NCI-H2107 (cell line): ENCODE measurements at regions not wholly inside any gene's neighbourhood (a gene's known extent, or its start where the extent isn't known, plus 50 kb on each side); places are given as distances from the start of the nearest gene placed in this dataset.
A peak's percentile ranks its signal among the peaks of the same experiment; 100 is the strongest.

Experiments
- DNase-seq: peaks from one replicate; lab custom pipeline; 2025; lab: John Stamatoyannopoulos, UW

- no peak for DNase-seq
Observed at GRCh38 chr4:171759274-171759673, 53.9 kb upstream of the GALNTL6 start.

GRCh38 chr4:171751538-171751937 is 61.7 kb upstream of the GALNTL6 start:
- DNase-seq = no peak

DNA sequence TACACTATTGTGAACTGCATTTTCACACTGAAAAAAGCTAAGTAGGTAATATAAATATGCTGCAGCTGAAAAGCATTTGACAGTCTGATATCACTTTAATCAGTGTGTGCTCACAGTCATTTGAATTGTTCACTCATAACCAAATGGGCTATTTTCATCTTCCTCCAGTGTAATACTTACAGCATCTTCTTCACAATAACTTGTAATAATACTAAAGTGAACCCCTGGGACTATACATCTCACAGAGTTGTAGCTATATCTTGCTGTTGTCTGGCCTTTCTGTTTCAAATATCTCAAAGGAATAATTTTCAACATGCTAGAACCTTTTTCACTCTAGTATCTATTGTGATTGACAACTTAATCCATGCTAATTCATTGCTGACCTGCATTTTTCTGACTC is 66.8 kb upstream of the GALNTL6 start:
- DNase-seq = no peak

DNA sequence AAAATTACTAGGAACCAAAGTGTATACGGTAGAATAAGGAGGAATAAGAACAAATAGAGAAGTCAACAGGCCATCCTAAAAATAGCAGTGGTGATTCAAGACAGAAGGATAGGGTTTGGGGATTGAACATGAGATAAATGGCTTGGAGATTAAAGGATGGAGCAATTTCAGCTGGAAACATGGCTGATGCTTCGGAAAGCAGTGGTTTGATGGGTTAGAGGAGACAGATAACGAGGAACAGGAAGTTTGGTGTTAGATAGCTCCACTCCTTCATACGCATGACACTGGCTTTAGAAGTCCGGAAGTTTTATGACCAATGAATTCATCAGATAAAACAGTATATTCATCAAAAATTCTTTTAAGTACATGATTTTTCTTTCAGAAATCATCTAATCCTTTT is 70.8 kb upstream of the GALNTL6 start:
- DNase-seq = no peak

DNA sequence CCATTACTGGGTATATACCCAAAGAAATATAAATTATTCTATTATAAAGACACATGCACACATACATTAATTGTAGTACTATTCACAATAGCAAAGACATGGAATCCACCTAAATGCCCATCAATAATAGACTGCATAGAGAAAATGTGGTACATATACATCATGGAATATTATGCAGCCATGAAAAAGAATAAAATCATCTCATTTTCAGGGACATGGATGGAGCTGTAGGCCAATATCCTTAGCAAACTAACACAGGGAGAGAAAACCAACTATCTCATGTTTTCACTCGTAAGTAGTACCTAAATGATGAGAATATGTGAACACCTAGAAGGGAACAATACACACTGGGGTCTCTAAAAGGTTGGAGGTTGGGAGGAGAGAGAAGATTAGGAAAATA is 86.0 kb upstream of the GALNTL6 start:
- no peak for DNase-seq

DNA sequence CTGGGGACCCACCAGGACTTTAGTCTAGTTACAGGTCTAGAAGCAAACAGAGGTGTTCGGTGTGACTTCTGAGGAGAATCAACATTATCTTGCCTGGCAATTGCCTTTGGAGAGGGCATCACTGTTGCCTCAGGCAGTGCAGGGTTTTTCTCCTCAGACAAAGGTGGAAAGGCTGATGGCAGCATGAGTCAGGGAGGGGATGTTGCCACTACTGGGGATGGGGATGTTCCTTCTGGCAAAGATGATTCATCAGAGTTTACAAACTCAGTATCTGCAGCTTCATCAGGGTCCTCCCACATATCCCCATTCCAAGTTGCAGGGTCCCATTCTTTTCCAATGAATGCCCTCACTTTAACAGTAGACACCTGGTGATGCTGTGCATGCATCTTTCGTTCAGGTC is 91.3 kb upstream of the GALNTL6 start:
- no peak for DNase-seq

- no peak for DNase-seq
Observed at GRCh38 chr4:171719691-171720090, 93.5 kb upstream of the GALNTL6 start.

- no peak for DNase-seq
Observed at GRCh38 chr4:171718665-171719064, 94.5 kb upstream of the GALNTL6 start.

- DNase-seq = peak; percentile 0
Observed at GRCh38 chr4:171718069-171718468, 95.1 kb upstream of the GALNTL6 start.

DNA sequence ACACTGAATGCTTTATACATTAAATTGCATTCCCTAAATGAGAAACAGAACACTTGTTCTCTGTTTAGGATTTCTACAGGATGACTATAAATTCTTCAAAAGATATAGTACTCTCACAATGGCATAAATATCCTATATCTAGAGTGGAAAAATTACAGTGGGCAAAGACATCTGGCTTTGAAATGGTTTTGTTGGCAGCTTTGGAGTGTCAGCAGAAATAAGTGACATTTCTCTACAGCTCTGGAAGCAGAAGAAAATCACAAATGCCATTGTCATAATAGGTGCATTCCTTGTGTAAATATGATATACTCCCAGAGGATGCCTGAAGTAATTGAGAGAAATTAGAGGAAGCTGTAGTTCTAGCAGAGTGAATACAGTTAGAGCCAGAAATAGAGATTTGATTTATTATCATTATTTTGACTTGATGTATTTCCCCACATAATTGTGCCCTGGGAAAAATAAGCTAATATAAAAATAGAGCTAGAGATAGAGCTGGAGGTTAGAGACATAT is 95.9 kb upstream of the GALNTL6 start:
- DNase-seq = no peak

DNA sequence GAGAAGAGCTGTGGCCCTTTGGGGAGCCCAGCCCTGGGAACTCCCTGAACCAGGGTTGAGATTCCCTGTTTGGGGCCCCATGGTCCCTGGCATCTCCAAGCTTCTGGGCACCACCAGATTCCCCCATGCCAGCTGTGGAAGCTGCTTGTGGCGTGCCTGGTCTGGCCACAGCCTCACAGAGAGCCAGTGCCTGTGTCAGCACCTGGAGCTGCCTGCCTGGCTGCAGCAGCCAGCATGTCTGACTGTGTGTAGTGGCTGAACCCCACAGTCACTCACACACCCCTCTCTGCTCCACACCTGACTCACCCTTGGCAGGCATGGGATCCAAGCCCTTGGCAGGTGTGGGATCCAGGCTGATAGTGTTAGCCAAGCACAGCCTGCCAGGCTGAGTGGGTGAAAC is 97.2 kb upstream of the GALNTL6 start:
- no peak for DNase-seq

DNA sequence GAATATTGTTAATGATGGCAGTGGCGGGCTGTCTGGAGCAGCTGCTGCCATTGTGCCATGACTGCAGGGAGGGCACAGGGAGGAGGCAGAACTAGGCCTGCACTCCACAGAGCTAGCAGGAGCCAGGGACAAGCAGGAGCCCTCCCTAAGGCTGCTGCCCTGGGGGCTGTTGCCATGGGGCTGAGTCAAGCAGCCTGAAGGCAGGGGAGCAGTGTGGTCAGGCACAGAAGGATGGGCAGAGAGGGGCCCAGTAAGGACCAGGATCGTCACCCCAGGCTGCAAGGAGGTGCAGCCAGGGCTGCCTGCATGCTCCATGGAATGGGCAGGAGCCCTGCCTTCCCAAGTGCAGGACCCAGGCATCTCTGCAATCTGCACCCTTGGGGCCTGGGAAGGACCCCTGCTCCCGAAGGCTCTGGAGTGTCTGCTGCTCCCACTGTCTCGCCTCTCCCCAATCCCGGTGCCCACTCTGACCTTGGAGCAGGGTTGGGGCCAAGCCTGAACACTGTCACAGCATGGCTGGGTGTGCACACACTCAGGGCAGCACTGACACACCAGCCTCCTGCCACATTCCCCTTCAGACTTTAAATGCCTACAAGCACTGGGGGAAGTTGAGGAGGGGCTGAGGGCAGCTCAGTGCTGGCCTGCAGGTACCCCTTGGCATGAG is 98.3 kb upstream of the GALNTL6 start:
- DNase-seq = no peak

DNA sequence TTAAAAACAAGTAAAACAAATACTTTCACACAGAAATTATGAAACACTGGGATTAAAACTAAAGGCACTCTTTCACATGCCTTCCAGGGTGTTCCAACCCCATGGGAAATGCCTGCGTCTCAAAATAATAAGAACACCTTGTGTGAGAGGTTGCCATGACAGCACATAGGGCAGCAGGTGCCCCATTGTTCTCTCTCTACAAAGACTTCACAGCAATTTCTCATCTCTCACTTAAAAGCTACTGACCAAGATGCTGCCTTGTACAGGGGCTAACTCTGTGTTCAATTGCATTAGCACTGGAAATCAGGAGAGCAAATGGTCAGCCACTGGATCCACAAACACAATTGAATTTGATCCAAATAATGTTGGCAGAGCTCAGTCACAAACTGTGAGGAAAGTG is 102.5 kb upstream of the GALNTL6 start:
- DNase-seq = peak; percentile 3

- DNase-seq = no peak
Observed at GRCh38 chr4:171676555-171677215, 136.5 kb upstream of the GALNTL6 start.

DNA sequence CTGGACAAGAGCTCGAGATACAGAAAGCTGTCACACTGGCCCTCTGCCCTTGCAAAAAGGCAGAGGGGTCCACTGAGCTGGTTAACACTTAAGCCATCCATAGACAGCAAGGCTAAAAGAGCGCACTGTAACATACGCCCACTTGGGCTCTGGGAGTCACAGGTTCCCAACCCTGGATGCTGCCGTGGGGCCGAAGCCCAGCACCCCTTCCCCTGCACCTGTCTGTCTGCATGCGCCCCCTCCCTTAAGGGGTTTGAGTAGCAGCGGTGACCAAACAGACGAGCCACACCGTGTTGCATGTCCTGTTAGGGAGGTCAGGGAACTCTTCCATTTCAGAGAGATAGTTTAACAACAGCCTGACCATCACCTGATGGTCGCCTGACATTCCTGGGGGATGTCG is 138.4 kb upstream of the GALNTL6 start:
- no peak for DNase-seq

GRCh38 chr4:171668403-171668802 is 144.8 kb upstream of the GALNTL6 start:
- no peak for DNase-seq

DNA sequence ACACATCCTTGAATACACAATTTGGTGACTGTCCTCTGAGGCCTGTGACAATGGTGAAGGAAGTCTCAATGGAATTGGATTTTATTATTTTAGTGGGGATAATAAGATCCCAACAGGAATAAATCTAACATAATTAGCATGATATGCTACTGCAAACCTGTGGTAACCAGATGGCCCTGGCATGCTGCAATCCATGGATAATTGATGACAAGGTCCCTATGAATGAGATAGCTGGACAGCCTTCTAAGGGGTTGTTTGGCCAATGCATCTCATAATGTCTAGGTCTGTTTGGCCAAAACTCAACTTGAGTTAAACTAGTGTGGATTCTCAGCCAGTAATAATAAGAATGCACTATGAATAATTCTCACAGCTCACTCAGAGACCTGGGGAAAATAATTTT is 145.3 kb upstream of the GALNTL6 start:
- DNase-seq = no peak

GRCh38 chr4:171651071-171651470 is 162.1 kb upstream of the GALNTL6 start:
- no peak for DNase-seq

DNA sequence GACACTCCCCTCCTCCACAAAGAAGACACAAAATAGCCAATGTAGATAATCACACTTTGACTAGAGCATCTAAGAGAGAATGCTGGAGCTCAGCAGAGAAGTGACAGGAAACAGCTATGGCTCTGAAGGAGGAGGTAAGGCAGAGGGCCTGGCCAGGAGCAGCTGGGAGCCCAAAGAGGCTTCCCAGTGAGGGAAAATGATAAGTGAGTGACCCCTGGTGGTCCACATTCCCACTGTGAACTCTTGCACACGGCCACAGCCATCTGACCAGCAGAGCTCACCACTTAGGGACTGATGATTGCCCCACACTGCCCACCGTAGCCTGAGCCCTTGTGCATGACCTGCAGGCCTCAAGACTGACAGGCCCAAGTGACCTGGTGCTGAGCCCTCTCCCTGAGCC is 162.7 kb upstream of the GALNTL6 start:
- DNase-seq = no peak

- DNase-seq = no peak
Observed at GRCh38 chr4:171648926-171649325, 164.3 kb upstream of the GALNTL6 start.

DNA sequence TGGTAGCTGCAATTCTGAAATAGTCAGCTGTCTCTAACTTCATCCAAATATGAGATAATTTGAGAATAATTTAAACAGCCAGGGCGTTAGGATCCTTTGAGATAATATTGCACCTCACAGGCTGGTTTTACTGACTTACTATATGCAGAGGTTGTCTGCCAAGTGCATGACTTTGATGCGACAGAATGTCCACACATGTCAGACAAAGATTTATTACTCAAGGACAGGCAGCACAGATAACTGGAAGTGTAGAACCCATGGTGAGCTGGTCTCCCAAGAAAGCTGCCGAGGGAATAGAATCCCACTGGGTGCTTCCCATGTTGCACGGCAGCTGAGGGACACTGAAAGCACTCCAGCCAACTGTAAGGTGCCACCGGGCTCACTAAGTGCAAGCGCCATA is 166.2 kb upstream of the GALNTL6 start:
- no peak for DNase-seq

GRCh38 chr4:171644430-171645057 is 168.7 kb upstream of the GALNTL6 start:
- no peak for DNase-seq

- DNase-seq = no peak
Observed at GRCh38 chr4:171639540-171639939, 173.7 kb upstream of the GALNTL6 start.
